NCI-H1048 (cell line): ENCODE measurements at regions not wholly inside any gene's neighbourhood (a gene's known extent, or its start where the extent isn't known, plus 50 kb on each side); places are given as distances from the start of the nearest gene placed in this dataset.

ENCODE experiments used
- DNase-seq: peaks from one replicate; lab custom pipeline; 2025; lab: John Stamatoyannopoulos, UW

DNA sequence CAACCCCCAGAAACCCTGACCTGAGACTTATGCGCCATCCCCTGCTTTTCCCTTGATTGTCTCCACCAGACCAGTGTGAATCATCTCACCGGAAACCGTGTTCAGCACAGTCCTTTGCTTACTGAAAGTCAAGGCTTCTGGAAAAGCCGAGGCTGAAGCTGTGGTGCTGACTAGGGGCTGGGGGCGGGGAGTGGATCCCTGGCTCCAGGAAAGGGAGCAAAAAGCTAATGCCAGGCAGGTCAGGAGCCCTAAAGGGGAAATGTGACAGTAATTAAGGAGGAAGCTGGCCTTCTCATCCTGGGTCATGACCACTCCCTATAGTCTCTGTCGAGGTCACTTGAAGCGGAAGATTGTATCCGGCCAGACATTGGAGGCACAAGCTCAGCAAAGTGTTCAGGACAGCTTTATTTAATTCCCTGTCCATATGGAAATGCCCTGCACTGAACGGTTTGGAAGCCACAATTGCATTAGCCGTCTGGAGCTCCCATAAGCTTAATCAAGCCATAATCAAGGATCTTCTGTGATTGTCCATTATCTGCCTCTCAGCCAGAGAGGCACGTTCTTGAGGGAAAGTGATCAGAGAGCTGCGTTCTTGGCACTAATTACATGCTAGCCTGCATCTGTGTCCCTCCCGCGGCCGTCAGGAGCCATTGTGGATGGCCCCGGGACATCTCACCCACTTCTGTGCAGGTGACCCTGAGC lies 403.6 kb downstream of the RRAGC start:
- no peak for DNase-seq

DNA sequence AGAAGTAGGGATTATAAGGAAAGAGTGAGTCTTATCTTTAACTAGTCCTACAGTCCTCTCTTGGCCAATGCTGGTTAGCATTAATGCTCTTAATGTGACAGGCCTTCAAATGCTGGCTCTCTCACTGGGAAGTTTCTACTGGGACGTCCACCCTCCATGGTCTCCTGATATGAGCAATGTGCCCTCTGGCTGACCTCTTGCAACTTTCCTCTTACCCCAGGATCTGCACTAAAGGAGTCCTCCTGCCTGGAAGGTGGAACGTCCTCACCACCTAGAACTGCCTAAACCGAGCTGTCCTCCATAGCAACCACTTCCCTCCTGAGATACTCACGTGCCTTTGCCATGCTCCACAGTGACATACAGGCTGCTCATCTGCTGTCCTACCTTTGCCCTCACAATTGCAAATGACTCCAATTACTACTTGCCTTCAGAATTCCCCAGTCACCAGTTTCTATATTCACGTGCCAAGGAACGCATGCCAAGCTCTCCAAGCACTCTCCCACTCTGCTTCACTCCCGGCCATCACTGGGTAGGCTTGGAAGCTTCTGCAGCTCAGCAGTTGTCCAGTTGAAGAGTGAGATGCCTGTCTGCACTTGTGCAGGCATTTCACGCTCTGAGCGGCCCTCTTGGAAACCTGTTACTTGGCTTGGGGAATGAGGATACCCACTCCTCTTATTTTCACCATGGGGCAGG lies 404.7 kb downstream of the RRAGC start:
- DNase-seq = no peak

DNA sequence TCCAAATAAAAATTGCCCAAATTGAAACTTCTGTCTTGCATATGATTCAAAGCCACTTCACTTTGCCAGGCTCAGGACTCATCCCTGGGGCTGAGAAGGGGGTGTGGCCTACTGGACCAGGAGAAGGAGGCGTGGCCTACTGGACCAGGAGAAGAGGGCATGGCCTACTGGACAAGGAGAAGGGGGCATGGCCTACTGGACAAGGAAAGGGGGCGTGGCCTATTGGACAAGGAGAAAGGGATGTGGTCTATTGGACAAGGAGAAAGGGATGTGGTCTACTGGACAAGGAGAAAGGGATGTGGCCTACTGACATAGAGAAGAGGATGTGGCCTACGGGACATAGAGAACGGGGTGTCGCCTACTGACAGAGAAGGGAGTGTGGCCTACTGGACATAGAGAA lies 405.3 kb downstream of the RRAGC start:
- no peak for DNase-seq

DNA sequence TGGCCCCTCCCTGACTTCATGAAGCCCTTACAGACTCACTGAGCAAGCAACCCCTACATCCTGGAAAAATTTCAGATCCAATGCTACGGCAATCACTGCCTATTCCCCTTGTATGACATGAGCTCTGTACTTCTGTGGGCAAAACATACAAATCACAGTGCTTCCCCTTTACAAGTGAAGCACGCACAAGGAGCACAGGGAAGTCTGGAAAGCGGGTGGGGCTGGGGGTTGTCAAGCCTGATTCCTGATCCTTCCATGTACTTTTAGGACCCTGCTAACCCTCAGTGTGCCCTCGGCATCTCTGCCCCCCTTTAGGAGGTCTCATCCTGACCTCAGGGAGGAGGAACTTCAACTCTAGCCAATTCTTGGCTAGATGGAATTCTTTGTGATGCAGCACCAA lies 405.7 kb upstream of the POU3F1 start:
- DNase-seq = no peak

DNA sequence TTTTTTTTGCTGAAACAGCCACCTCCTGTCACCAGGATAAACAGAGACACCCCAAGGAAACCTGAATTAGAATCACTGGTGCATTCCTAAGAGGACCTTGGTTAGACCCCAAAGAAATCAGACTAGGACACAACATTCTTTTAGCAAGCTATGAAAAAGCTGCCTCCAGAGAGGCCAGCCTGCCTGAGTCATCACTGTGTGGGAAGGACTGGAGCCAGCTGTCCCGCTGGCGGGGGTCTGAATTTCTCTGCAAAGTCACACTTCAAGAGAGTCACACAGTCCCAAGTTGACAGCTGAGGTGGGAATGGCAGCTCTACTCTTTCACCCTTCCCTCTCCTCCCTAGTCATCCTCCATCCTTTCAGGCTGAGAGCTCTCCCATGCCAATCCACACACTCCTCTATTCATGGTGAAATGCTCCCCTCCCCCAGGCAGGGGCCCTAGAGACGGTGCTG lies 405.0 kb upstream of the POU3F1 start:
- DNase-seq = no peak

DNA sequence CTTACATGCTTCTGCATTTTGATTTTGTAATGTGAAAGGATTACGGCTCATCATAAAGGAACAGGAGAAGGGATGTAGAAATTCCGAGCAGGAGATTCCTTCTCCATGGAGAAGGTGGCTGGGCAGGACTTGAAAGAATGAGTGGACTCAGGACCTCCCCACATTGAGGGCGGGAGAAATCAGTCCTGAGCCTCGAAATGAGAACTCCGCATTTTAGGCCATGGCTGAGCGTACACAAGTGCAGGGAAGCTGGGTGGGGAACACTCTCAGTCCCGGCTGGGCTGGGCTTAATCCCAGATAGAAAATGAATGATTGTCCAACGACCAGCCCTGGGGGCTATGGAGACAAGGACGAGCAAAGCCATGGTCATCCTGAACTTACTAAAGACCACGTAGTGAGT lies 402.3 kb upstream of the POU3F1 start:
- DNase-seq = no peak

DNA sequence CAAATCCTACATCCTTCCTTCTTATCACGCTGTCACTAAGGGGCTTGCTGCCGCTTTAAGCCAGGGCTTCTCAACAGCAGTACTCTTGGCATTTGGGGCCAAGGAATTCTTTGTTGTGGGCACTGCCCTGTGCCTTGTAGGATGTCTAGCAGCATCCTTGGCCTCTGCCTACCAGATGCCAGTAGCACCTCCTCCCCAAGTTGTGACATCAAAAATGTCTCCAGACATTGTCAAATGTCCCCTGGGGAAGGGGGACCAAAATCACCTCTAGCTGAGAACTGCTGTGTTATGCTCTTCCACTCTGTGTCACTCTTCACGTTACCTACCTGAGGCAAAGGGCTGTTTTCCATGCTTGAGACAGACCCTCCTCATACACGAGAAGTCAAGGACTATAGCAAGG lies 400.3 kb upstream of the POU3F1 start:
- DNase-seq = no peak

DNA sequence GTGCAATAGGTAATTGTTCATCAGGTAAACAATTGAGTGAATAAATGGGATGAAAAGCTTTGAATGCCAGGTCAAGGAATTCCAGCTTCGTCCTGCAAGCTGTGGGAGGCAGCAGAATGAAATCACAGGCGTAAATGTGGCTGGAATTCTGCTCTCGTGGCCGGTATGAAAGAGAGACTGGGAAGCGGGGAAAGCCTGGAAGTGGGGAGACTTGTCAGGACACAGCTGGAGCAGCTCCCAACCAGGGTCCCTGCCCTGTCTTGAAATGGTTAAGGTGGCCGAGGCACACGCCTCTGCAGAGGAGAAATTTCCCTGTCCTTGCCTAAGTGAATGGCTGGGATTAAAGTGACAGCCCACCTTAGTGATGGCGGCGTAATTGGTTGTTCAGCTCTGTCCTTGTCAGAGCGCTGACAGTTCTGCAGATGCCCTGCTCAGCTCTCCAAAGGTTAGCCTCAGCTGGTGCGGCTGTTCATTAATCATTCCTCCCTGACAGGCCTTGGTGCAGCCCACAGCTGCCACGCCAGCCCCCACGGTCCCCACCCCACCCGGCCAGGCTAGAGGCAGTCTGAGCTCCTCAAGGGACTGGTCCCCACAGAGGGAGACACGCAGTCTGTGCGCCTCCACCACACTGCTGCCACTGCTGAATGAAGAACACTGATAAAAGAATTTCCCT lies 398.3 kb upstream of the POU3F1 start:
- DNase-seq = no peak

DNA sequence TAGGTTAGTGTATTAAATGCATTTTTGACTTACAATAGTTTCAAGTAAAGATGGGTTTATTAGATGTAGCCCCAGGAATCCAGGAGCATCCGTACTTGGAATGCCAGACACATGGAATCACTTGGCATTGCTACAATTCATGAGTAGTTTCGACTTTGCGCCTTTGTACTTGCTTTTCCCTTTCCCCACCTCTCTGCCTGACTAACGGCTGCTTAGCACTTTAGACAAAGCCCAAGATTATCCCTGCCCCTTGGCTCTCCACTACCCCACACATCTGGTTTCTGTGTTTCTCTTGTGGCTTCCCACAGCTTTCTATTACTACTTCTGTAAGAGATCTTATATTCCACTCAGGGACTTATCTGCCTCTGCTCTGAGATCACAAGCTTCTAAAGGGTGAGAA lies 397.7 kb upstream of the POU3F1 start:
- DNase-seq = no peak

DNA sequence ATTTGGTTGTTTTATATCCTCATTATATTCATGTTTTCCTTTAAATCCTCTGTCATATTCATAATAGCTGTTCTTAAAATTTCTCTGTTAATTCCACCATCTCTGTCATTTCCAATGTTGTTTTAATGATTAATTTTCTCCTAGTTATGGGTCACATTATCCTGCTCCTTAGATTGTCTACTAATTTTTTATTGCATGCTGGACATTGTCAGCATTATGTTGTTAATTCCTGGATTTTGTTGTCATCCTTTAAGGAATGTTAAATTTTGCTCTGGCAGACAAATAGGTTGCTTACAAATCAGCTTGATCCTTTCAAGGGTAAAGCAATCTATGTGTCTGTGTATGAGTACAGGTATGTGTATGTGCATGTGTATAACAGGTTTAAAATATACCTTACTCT lies 393.8 kb upstream of the POU3F1 start:
- DNase-seq = no peak

DNA sequence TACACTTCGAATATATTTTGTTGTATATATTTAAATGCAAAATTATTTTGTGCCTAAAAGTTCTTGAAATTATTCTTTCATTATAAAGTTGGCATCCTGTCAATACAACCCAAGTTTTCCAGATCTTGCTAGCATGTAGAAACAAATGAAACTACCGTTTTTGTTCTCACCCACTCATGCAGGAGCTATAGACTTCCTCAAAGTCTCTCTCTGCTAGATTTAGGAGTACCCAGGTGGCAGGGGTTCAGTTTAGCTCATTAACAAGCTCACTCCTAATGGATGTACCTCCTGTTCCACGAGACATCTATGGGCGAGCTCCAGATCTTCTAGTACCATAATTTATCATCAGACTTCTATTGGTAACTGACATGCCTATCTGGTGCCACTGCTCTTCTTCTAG lies 390.2 kb upstream of the POU3F1 start:
- no peak for DNase-seq

DNA sequence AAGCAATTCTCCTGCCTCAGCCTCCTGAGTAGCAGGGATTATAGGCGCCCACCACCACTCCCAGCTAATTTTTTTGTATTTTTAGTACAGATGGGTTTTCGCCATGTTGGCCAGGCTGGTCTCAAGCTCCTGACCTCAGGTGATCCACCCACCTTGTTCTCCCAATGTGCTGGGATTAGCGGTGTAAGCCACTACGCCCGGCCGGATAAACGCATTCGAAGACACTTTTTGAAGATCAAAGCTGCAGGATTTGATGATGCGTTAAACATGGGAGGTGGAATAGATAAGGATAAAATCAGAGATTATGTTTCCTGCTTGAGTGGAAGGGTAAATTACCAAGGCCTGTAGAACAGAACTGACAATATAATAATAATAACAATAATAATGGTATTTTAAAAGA lies 389.4 kb upstream of the POU3F1 start:
- DNase-seq = no peak

DNA sequence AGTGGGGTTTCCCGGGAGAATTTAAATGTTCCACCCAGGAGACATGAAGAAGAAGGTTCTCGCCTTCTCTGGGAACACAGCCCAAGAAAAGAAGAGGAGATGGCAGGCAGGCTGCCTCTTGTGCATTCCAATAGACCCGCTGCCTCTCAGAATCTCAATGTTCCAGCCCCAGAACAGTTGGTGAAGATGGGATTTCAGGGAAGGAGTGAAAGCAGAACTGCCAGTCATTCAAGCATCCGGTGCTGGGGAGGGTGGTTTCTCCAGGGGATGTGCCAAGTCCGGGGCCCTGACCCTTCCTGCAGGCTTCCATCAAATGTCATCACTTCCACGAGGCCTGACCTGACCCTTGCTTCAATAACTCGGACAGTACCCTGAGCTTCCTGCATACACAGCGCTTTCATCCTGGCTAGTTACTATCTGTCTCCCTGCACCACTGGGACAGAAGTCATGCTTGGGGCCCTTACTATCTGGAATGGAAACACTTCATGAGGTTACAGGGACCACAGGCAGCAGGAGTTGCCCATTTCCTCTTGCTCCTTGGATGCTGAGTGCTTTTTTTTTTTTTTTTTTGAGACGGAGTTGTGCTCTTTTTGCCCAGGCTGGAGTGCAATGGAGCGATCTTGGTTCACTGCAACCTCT lies 386.6 kb upstream of the POU3F1 start:
- DNase-seq = no peak

DNA sequence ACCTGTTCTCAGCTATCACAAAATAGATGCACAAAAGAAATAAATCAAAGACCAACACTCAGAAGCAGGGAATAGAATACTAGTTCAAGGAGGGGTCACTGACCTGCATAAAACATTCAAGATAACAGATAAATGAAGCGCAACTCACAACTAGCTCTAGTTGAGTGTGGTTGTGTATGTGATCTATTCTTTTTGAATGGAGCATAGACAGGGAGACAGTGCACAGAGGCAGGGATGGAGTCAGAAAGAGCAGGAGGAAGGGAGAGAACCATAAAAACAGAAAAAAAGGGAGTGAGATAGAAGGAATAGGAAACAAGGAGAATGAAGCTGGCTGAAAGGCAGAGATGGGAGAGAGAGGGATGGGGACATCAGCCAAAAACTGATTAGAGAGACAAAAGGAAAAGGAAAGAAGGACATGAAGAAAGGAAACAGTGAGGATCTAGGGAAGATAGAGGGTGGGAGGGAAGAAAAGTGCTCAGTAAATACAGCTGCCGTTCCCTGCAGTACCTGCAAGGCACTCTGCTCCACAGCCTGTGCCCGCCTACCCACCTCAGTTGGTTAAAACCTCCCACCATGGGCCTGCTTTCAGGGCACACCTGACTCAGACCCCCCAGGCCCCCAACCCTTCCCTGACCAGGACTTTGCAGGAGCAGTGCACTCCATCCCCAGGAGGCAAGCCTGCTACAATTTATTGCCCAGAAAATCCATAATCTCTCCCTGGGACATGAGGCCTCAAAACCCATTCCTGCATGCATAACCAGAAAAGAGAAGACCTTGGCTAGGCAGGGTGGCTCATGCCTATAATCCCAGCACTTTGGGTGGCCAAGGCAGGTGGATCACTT lies 385.2 kb upstream of the POU3F1 start:
- DNase-seq = no peak

DNA sequence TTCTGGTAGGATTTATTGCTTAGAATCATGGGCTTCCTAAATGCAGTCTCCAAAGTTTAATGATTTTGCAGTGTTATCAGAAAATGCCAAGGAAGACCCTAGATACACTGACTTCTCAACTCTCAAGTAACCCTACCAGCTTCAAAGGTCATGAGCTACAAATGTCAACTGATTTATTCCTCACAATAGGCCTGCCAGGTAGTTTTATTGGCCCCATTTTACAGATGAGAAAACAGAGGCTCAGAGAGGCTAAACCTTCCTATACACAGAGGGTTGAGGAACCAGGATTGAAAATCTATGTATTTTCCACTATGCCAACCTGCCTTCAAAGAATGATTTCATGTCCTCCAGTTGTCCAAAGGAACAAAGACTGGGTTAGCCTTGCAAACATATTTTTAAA lies 384.4 kb upstream of the POU3F1 start:
- no peak for DNase-seq

DNA sequence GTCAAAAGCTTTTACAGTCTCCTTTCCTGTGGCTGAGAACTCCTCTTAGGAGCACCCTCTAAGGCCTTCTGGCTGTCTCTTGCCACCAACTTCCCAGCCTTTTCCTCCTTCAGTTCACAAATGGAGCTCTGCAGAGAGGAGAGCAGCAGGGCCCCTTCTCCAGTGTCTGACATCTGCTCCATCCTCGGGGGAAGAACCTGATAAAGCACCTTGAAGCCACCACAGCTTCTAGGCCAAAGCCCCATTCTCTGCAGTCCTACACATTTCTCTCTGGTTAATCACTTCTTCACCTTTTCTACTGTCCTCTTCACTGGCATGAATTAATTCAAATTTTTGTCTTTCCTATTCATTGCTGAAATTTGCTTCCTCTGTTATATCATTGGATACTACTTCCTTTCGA lies 378.1 kb upstream of the POU3F1 start:
- DNase-seq = no peak

DNA sequence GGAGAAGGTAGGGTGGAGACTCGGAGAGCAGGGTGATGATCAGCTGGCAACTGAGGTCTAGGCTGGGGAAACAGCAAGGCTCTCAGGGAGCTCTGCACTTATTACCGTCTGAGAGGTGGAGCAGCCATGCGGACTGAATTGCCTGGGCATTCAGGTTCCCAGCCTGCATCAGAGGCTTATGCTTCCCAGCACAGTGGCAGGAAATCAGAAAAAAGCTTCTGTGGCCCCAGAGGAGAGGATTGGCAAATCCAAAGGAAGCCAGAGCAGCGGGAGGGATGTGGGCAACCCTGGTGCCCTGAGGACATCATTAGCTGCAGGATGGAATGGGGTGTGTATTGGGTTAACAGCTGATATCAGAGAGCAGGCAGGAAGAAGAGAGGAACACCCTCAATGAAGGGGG lies 374.1 kb upstream of the POU3F1 start:
- DNase-seq = no peak

DNA sequence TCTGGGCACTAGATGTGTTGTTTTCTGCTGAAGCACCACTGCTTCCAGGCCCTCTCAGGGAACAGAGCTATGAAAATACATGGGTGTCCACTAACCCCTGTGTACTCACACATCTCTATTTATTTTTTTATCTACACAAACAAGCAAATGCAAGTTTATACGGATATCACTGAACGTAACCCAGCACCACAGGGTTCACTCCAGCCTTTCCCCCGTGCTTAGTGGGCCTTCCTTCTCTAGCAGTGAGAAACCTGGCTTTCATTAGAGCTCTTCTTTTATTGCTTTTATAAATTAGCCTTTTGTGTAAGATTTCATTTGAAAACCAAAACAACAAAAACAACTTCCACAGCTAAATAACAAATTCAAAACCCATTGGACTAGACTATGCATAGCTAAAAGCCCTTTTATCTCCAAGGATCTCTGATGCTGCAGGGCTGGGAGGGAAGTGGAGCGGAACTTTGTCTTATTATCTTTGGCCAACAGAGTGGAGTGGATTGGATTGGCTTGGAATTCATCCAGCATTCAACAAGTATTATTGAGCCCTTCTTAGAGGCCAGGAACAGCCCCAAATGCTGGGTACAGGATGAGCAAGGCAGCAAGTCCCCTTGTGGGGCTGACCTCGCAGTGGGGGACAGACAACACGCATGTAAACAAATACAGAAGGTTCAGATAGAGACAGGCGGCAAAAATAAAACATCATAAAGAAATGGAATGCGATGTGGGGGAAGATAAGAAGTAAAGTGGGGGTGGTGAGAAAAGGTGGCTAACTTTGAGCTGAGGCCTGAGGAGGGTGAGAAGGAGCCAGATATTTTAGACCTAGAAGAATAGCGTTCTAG lies 371.8 kb upstream of the POU3F1 start:
- no peak for DNase-seq

DNA sequence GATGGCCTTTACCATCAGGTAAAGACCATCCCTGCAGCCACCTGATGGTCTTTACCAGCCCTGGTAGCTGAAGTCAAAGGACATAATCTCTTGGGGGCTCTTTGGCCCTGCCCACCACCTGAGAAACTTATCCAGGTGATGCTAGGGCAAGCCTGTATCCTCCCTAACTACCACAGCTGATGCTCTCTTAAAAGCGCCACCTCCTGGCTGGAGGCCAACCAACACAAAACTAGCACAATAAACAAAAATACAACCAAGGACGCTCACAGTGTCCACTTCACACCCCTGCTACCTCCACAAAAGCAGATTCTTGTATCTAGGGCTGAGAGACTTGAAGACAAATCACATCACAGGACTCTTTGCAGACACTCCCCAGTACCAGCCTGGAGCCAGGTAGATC lies 357.1 kb upstream of the POU3F1 start:
- no peak for DNase-seq

DNA sequence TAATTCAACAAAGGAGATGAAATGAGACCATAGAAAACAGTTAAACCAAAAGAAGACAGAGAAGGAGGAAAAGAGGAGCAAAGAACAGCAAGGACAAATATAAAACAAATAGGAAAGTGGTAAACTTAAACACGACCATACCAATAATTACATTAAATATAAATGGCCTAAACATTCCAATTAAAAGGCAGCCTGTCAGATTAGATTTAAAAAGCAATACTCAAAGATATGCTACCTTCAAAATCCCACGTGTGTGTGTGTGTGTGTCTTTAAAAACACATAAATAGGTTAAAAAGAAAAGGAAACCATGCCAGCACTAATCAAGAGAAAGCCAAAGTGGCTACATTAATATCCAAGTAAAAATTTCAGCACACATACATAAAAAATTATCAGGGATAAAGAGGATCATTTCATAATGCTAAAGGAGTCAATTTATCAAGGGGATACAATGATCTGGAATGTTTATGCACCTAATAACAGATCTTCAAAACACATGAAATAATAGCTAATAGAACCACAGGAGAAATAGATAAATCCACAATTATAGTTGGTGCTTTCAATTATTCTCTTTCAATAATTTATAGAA lies 355.7 kb upstream of the POU3F1 start:
- no peak for DNase-seq

DNA sequence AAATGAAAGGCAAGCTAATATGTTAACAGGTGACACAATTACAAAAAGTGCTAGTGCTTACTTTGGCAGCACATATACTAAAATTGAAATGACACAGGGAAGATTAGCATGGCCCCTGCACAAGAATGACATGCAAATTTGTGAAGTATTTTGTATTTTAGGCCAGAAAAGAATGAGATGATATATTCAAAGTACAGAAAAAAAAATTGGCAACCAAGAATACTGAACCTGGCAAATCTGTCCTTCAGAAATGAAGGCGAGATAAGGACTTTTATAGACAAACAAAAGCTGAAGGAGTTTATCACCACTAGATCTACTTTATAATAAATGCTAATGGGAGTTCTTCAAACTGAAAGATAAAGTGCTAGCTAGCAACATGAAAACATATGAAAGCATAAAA lies 350.0 kb upstream of the POU3F1 start:
- DNase-seq = no peak
